ENCODE measurements at regions not wholly inside any gene's neighbourhood (a gene's known extent, or its start where the extent isn't known, plus 50 kb on each side); places are given as distances from the start of the nearest gene placed in this dataset.
"Not testable (repeated sequence)": the region's sequence is repeated elsewhere in the genome, so short reads cannot be mapped to it uniquely, and the experiment has no call there.

DNA sequence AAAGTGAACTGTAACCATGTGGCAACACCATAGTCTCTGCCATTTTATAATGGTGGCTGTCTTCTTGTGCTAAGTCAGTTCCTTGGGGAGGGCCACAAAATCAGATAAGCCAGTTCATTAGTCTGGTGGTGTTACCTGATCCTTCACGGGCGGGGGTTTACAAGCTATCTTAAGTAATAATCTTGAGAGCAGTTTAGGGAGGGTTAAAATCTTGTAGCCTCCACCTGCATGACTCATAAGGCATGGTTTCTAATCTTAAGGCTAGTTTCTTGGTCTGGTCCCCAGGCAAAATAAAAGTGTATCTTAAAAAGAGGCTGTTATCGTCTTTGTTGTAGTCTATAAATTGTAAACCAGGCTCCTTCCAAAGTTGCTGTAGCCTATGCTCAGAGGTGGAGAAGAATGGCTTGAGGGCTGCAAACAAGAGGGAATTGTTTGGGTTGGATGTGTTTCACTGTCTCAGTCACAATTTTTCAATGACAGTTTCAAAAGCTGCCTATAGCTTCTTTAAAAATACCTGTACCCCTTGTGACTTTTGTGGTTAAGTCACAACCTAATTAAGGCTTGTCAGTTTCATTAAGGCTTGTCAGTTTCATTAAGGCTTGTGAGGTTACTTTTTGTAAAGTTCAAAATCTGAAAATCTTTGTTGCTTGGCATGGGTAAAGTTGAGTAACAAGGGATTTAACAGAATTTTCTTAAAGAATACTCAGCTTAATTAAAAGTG is 135.7 kb downstream of the RPS4Y2 start:
- DNase-seq (ENCODE audit: low read depth): no peak

DNA sequence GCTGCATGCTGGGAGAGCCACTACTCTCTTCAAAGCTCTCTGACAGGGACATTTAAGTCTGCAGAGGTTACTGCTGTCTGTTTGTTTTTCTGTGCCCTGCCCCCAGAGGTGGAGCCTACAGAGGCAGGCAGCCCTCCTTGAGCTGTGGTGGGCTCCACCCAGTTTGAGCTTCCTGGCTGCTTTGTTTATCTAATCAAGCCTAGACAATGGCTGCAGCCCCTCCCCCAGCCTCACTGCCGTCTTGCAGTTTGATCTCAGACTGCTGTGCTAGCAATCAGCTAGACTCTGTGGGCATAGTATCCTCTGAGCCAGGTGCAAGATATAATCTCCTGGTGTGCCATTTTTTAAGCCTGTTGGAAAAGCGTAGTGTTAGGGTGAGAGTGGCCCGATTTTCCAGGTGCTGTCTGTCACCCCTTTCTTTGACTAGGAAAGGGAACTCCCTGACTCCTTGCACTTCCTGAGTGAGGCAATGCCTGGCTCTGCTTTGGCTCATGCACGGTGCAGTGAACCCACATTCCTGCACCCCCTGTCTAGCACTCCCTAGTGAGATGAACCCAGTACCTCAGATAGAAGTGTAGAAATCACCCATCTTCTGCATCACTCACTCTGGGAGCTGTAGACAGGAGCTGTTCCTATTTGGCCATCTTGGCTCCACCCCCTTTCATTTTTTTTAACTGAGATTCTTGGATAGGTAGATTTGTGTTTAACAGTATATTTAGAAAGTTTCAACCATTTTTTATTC is 169.6 kb downstream of the RPS4Y2 start:
- DNase-seq (ENCODE audit: low read depth): not testable (repeated sequence)

DNA sequence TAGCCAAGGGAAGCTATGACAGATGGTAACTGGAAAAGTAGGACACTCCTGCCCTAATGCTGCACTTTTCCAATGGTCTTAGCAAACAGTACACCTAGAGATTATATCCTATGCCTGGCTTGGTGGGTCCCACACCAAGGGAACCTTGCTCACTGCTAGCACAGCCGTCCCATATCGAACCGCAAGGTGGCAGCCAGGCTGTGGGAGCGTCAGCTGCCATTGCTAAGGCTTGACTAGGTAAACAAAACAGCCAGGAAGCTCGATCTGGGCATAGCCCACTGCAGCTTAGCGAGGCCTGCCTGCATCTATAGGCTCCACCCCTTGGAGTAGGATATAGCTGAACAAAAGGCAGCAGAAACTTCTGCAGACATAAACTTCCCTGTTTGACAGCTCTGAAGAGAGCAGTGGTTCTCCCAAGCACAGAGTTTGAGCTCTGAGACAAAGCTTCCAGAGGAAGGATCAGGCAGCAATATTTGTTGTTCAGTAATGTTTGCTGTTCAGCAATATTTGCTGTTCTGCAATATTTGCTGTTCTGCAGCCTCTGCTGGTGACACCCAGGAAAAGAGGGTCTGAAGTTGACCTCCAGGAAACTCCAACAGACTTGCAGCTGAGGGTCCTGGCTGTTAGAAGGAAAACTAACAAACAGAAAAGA is 173.9 kb downstream of the RPS4Y2 start:
- DNase-seq (ENCODE audit: low read depth): peak; percentile 8

DNA sequence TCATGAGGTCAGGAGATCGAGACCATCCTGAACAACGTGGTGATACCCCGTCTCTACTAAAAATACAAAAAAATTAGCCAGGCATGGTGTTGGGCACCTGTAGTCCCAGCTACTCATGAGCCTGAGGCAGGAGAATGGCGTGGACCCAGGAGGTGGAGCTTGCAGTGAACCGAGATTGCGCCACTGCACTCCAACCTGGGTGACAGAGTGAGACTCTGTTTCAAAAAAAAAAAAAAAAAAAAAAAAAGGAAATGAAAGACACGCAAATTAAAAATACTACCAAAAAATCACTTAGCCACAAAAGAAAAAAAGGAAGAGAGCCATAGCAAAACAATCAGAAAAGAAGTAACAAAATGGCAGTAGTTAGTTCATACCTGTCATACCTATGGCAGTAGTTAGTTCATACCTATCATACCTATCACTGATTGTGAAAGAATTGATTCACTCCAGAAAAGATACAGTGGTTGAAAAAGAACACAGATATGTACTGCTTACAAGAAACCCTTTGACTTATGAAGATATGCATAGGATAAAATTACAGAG is 180.9 kb downstream of the RPS4Y2 start:
- DNase-seq (ENCODE audit: low read depth): not testable (repeated sequence)

DNA sequence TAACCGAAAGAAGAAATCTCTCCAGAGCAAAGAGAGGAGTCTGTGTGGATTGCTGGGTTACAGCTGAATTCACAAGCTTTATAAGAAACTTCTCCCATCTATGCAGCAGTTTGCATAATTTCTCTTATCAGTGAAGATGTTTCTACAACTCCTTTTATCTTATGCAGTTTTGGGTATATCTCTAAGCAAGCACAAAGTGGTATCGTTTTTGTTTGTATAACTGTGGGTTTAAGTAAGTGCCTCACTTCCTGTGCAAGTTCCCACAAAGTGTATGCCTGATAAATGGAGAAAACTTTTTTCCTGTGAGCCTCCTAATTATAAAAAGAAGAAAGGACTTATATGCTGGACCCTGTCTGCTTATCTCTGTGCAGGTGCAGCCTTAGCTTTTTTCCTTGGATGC is 205.6 kb downstream of the RPS4Y2 start:
- no peak for DNase-seq (ENCODE audit: low read depth)

DNA sequence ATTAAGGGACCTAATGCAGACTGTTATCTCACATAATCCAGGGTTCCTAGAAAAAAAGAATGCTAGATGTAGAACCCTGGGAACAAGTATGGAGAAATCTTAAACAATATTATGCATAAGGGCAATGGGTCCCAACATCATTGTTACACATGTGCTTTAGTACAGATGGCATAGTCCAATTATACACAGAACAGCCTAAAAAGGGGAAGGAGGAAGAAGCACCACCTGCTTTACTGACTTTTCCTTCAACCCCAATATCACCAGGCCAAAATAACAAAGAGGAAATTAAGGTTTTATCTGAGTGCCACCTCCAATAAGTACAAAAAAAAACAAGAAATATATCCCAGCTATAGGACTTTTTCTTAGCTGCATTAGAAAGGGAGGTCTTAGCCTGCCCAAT is 211.9 kb downstream of the RPS4Y2 start:
- DNase-seq (ENCODE audit: low read depth): no peak

DNA sequence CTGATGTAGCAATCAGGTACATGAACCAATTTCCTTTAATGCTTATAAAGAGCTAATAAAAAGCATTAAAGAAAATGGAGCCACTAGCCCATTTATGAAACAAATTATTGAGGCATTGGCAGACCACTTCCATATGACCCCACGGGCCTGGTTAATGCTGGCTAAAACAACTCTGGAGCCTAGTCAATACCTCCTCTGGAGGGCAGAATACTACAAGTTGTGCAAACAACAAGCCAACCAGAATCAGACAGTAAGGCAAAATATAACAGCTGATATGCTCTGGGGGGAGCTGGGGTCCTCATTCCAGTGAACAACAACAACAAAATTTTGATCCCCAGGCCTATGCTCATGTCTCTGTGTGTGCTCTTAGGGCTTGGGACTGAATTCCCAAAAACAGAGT is 212.3 kb downstream of the RPS4Y2 start:
- no peak for DNase-seq (ENCODE audit: low read depth)

DNA sequence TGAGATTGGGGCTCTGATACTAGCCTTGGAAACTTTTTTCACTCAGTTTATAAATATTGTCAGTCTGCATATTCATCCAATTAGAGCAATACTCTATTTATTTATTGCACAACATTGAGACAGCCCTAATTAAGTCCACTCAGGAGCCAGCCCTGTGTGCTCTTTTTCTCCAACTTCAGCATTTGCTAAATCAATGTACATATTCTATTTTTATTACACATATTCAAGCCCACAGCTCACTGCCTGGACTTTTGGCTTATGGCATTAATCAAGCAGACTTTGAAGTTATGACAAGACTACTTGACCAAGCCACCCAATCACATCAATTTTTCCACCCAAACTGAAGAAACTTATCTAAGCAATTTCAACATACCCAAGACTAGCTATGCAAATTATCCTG is 215.5 kb downstream of the RPS4Y2 start:
- no peak for DNase-seq (ENCODE audit: low read depth)

DNA sequence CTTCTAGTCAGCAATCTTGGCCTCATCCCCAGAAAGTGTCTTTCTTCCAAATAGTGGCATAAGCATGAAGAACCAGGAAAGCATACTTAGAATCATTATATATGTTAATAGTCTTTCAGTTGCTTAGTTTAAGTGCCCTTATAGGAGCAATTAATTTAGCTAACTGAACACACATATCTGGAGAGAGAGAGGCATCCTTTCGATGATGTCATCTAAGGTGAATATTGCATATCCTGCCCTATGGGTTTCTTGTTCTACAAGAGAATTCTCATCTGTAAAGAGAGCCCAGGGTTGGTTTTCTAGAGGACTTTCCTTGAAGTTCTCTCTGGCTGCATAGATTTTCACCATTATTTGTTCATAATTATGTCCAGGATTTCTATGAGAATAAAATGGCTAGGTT is 230.1 kb downstream of the RPS4Y2 start:
- no peak for DNase-seq (ENCODE audit: low read depth)

DNA sequence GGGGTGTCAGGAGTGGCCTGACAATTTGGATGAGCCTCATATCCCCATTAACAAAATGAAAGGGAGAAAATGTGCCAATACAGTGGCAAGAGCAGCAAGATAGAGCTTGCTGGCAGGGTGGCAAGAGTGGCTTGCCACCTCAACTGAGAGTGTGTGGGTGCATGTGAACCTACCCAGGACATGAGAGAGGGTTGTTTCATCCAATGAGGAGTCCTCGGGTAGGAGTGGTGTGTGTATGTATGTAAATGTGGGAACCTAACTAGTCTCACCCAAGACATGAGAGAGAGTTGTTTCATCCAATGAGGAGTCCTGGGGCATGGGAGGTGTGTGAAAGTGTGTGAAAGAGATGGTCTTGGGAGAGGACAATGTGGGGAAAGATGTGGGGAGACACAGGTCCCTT is 234.2 kb downstream of the RPS4Y2 start:
- DNase-seq (ENCODE audit: low read depth): no peak

DNA sequence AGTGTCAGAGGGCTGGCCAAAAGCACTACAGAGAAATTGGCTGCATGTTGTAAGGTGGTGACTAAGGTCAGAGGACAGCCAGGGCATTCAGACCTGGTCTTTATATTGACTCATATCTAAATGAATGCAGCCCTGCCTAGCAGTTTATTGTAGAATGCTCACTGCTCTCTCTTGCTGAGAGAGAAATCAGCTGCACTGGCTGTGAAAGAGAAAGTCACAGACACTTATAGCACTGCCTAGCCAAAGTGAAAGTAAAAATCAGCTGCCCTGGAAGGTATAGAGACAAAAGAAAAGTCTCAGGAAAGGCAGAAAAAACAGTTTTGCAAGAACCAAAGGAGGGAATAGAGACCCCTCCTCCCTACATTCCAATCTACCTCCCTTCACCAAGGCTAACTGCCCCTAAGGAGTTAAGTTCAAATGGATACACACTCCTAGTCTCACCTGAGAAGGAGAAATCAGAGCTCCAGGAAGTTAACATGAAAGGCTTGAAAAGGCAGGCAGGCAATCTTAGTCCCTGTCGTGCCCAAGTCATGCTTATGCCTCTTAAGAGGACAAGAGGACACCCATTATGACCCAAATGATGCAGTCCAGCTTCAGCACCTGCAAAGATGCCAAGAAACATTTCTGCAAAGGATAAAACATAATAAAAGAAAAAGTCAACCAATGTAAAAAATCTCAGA is 235.1 kb downstream of the RPS4Y2 start:
- no peak for DNase-seq (ENCODE audit: low read depth)

DNA sequence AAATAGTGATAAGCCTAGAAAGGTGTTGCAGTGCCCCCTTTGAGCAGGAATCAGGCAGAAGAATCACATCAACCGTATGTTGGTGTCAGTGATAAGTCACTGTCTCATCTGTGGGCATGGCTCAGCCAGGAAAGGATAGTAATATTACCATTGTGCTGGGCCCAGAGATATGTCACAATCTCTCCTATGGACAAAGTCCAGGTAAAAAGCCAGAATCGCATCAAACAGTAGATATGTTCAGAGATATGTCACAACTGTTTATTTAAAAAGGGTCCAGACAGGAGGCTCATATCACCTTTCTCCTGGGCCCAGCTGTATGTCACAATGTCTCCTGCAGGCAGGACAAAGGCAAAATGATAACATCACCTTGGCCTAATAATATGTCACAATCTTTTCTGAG is 241.4 kb downstream of the RPS4Y2 start:
- no peak for DNase-seq (ENCODE audit: low read depth)

DNA sequence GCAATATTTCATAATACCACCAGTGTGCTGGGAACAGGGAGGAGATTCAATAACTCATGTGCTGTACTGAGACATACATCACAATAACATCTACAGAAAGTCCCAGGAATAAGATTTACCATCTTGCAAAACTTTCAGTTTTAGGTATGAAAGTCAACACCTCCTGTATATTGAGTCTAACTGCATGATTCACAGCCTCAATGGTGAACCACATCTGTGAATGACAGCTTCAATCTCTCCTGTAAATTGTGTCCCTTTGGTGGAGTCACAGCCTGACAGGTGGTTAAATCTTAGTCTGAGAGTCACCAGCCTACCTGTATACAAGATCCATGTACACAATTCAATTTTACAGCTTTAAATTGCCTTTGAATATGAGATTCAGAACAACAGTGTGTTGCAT is 242.1 kb downstream of the RPS4Y2 start:
- no peak for DNase-seq (ENCODE audit: low read depth)

DNA sequence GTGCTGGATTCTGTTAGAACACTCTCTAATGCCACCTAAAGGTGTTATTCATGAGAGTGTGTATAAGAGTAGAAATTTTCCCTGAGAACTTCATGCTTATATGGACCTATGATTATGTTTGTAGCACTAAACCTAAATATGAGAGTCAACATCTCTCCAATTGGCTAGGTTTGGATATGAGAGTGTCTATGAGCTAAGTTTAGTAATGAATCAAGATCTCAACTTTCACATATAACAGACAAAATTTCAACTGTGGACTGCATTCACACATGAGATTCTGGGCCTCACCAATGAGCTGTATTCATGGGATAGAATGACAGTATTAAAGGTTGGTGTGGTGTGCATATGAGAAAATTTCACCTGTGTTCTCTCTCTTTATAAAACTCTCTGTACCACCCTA is 242.6 kb downstream of the RPS4Y2 start:
- DNase-seq (ENCODE audit: low read depth): no peak

DNA sequence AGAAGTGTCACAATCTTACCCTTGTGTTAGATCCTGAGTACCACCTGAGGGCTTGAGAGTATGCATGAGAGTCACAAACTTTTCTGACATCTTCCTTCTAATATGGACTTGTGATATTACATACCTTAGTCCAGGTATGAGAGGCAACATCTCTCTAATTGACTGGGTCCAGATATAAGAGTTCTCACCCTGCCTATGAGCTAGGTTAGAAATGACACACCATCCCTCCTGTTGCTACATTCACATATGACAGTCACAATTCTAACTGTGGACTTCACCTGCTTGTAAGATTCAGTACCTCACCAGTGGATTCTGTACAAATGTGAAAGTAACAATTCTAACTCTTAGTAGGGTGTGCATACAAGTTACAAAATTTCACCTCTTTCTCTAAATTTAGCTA is 245.2 kb downstream of the RPS4Y2 start:
- DNase-seq (ENCODE audit: low read depth): no peak

DNA sequence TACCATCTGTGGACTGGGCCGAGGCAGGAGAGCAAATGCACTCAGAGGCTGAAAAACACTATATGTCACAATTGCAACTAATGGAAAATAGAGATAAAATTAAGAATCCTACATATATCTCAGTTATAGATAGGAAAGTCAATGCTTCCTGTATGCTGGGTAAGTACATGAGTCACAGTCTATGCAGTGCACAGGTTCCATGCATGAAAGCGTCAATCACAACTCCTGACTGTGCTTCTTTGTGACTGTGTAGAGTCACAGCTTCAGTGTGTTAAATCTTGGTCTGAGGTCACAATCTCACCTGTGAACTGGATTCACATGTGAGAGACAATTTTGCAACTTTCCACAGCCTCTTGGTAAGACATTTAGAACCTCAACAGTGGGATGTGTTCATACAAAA is 247.2 kb downstream of the RPS4Y2 start:
- DNase-seq (ENCODE audit: low read depth): no peak

DNA sequence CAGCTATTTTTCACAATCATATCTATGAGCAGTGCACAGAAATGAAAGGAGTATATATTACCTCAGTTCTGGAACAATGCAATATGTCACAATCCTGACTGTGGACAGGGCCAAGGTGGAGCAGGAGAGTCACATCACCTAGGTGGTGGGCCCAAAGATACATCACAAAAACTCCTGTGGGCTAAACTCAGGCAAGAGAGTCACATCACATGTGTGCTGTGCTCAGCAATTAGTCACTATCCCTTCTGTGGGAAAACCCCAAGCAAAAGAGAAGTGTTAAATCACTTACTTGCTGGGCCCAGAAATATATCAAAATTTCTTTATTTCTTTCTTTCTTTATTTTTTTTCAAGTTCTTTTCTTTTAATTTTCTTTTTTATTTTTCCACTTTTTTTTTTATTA is 249.6 kb downstream of the RPS4Y2 start:
- DNase-seq (ENCODE audit: low read depth): no peak

DNA sequence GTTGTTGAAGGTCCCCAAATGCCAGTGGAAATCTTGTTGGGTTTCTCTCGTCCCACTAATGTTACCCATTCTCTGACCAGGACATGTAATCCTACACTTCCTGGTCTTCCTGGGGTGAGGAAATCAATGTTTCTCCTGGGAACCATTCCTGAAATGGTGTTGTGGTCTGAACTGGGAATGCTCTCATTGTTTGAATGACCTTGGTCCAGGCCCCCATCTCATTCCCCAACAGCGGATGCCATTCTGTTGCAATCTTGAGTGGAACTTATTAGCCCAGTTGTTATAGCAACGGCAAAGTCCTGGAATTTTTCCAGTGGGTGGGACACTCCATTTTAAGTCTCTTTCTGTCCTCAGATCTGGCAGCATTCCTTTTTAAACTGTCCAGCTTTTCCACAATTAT is 265.9 kb downstream of the RPS4Y2 start:
- DNase-seq (ENCODE audit: low read depth): no peak

DNA sequence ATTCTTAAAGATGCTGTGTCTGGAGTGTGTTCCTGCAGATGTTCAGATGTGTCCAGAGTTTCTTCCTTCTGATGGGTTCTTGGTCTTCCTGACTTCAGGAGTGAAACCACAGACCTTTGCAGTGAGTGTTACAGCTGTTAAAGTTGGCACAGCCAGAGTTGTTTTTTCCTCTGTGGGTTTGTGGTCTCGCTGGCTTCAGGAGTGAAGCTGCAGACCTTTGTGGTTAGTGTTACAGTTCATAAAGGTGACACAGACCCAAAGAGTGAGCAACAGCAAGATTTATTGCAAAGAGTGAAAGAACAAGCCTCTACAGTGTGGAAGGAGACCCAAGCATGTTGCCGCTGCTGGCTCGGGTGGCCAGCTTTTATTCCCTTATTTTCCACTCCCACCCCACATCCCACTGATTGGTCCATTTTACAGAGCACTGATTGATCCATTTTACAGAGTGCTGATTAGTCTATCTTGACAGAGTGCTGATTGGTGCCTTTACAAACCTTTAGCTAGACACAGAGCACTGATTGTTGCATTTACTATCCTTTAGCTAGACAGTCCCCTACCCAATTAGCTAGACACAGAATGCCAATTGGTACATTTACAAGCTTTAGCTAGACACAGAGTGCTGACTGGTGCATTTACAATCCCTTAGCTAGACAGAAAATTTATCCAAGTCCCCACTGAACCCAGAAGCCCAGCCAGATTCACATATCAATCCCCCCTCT is 266.6 kb downstream of the RPS4Y2 start:
- peak; percentile 45 for DNase-seq (ENCODE audit: low read depth)

DNA sequence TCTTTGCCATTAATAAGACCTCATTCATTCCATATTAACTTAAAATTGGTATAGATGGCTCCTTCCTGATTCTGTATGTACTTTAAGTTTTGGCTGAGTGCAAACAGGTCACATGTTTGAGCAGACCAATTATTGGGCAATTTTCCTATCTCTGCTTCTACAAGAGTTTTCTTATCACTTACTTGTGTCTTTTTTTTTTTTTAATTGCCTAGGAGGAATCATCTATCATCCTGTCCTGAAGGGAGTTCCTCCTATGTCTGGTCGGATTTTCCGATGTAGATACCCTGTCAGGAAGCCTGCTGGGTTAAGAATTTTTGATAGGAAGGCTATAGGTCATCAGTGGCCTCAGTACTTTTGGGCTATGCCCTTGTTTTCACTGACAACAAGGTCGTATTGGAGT is 268.0 kb downstream of the RPS4Y2 start:
- DNase-seq (ENCODE audit: low read depth): no peak

DNA sequence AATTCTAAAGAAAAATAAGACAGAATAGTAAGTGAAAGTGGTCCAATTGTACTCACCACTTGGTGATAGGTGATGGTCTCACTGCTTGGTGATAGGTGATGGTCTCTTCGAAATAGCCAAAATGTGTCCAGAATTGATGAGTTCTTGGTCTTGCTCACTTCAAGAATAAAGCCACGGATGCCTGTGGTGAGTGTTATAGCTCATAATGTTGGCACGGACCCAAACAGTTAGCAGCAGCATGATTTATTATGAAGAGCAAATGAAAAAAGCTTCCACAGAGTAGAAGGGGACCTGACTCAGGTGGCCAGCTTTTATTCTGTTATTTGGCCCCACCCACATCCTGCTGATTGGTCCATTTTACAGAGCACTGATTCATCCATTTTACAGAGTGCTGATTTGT is 272.6 kb downstream of the RPS4Y2 start:
- DNase-seq (ENCODE audit: low read depth): no peak
